ENCODE measurements at regions not wholly inside any gene's neighbourhood (a gene's known extent, or its start where the extent isn't known, plus 50 kb on each side); places are given as distances from the start of the nearest gene placed in this dataset.
A peak's percentile ranks its signal among the peaks of the same experiment; 100 is the strongest.
"Not testable (repeated sequence)": the region's sequence is repeated elsewhere in the genome, so short reads cannot be mapped to it uniquely, and the experiment has no call there.

- no peak for DNase-seq (ENCODE audit: low spot score)
Measured at GRCh38 chr13:71303144-71303543, 563.9 kb downstream of the DACH1 start.

- DNase-seq (ENCODE audit: low spot score) = no peak
Measured at GRCh38 chr13:71300602-71301001, 566.4 kb downstream of the DACH1 start.

- DNase-seq (ENCODE audit: low spot score) = no peak
Measured at GRCh38 chr13:71291842-71292146, 575.2 kb downstream of the DACH1 start.

GRCh38 chr13:71290963-71291841 lies 575.8 kb downstream of the DACH1 start:
- no peak for DNase-seq (ENCODE audit: low spot score)

GRCh38 chr13:71289980-71290379 lies 577.0 kb downstream of the DACH1 start:
- DNase-seq (ENCODE audit: low spot score) = not testable (repeated sequence)

GRCh38 chr13:71285700-71286099 lies 581.3 kb downstream of the DACH1 start:
- DNase-seq (ENCODE audit: low spot score) = no peak

- no peak for DNase-seq (ENCODE audit: low spot score)
Measured at GRCh38 chr13:71278512-71278911, 588.5 kb downstream of the DACH1 start.

GRCh38 chr13:71274923-71275608 lies 591.9 kb downstream of the DACH1 start:
- no peak for DNase-seq (ENCODE audit: low spot score)

- no peak for DNase-seq (ENCODE audit: low spot score)
Measured at GRCh38 chr13:71261256-71261655, 605.7 kb downstream of the DACH1 start.

GRCh38 chr13:71260246-71260645 lies 606.8 kb downstream of the DACH1 start:
- DNase-seq (ENCODE audit: low spot score) = no peak

- DNase-seq (ENCODE audit: low spot score) = no peak
Measured at GRCh38 chr13:71255633-71256032, 611.4 kb downstream of the DACH1 start.

- DNase-seq (ENCODE audit: low spot score) = no peak
Measured at GRCh38 chr13:71254384-71254783, 612.6 kb downstream of the DACH1 start.

GRCh38 chr13:71252184-71252704 lies 614.8 kb downstream of the DACH1 start:
- no peak for DNase-seq (ENCODE audit: low spot score)

- DNase-seq (ENCODE audit: low spot score) = no peak
Measured at GRCh38 chr13:71251292-71251951, 615.6 kb downstream of the DACH1 start.

GRCh38 chr13:71249011-71249410 lies 618.0 kb downstream of the DACH1 start:
- DNase-seq (ENCODE audit: low spot score) = no peak

GRCh38 chr13:71244161-71244560 lies 622.8 kb downstream of the DACH1 start:
- no peak for DNase-seq (ENCODE audit: low spot score)

GRCh38 chr13:71242201-71242600 lies 624.8 kb downstream of the DACH1 start:
- DNase-seq (ENCODE audit: low spot score) = no peak

- DNase-seq (ENCODE audit: low spot score) = peak; percentile 8
Measured at GRCh38 chr13:71240911-71241310, 626.1 kb downstream of the DACH1 start.

- DNase-seq (ENCODE audit: low spot score) = no peak
Measured at GRCh38 chr13:71237332-71237731, 629.7 kb downstream of the DACH1 start.

GRCh38 chr13:71219698-71220415 lies 647.1 kb downstream of the DACH1 start:
- no peak for DNase-seq (ENCODE audit: low spot score)

- no peak for DNase-seq (ENCODE audit: low spot score)
Measured at GRCh38 chr13:71218960-71219359, 648.0 kb downstream of the DACH1 start.

- DNase-seq (ENCODE audit: low spot score) = no peak
Measured at GRCh38 chr13:71217827-71218226, 649.2 kb downstream of the DACH1 start.
